ENCODE measurements at regions not wholly inside any gene's neighbourhood (a gene's known extent, or its start where the extent isn't known, plus 50 kb on each side); places are given as distances from the start of the nearest gene placed in this dataset.

DNA sequence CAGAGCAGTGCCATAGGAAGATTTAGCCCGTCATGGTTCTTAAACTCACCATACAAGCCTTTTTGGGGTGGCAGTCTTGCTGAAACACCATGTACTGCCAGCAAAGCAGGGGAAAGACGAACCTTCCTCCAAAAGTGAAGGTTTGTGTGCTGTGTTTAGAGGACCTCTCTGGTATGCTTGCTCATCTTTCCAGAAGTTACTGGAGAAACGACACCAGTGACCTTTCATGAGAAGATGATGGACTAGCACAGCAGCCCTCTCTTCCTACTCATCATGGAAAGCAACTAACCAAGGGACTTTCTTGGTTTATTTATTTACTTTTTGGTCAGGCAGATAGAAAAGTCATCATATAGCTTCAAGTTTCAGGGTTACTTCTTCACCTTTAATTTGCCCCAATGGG lies 247.4 kb downstream of the PTEN start:
- H3K36me3 ChIP-seq: no peaks in the 10 kb centered on the region
- peaks cover 12% of the 10 kb centered on the region for H3K4me1 ChIP-seq
- no peaks in the 10 kb centered on the region for H3K27me3 ChIP-seq
- H3K9me3 ChIP-seq: no peaks in the 10 kb centered on the region
- TF ChIP-seq, protein P1, sequence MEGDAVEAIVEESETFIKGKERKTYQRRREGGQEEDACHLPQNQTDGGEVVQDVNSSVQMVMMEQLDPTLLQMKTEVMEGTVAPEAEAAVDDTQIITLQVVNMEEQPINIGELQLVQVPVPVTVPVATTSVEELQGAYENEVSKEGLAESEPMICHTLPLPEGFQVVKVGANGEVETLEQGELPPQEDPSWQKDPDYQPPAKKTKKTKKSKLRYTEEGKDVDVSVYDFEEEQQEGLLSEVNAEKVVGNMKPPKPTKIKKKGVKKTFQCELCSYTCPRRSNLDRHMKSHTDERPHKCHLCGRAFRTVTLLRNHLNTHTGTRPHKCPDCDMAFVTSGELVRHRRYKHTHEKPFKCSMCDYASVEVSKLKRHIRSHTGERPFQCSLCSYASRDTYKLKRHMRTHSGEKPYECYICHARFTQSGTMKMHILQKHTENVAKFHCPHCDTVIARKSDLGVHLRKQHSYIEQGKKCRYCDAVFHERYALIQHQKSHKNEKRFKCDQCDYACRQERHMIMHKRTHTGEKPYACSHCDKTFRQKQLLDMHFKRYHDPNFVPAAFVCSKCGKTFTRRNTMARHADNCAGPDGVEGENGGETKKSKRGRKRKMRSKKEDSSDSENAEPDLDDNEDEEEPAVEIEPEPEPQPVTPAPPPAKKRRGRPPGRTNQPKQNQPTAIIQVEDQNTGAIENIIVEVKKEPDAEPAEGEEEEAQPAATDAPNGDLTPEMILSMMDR (IDR thresholded peaks at IDR 0.05; ENCODE audit: low read depth, low read length): no peak
- no peak overlapping the region for H3K4me3 ChIP-seq (ENCODE audit: low read depth, low read length)
- DNase-seq: no peak

GRCh38 chr10:88111294-88111693 lies 247.9 kb downstream of the PTEN start:
- Histone ChIP-seq H3K4me3 (ENCODE audit: low read depth, low read length) (no peak overlapping the region), H3K27me3 (no peaks in the 10 kb centered on the region), H3K36me3 (no peaks in the 10 kb centered on the region), H3K9me3 (no peaks in the 10 kb centered on the region), H3K4me1 (peaks cover 12% of the 10 kb centered on the region)
- TF ChIP-seq, protein P1 (IDR thresholded peaks at IDR 0.05; ENCODE audit: low read depth, low read length): no peak
- no peak for DNase-seq

DNA sequence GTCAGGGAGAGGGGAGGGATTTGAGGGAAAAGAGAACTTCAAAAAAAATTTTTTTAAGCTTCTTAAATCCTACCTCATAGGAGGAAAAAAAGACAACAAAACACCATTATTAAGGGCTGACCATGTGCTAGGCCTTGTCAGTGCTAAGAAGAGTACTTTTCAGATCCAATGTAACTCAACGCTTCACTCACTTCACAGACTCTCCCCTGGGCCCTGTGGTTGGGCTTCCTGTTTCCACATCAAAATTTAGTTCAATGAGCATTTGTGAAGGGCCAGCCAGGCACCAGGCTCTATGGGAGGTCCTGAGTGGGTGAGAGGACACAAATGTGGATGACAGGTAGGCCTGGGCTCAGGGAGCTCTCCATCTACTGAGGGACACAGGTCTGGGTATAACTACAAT lies 249.8 kb downstream of the PTEN start:
- no peaks in the 10 kb centered on the region for H3K9me3 ChIP-seq
- TF ChIP-seq, protein P1 (IDR thresholded peaks at IDR 0.05; ENCODE audit: low read depth, low read length): no peak
- H3K36me3 ChIP-seq: no peaks in the 10 kb centered on the region
- no peak overlapping the region for H3K4me3 ChIP-seq (ENCODE audit: low read depth, low read length)
- DNase-seq: no peak
- no peaks in the 10 kb centered on the region for H3K27me3 ChIP-seq
- H3K4me1 ChIP-seq: peaks cover 12% of the 10 kb centered on the region

DNA sequence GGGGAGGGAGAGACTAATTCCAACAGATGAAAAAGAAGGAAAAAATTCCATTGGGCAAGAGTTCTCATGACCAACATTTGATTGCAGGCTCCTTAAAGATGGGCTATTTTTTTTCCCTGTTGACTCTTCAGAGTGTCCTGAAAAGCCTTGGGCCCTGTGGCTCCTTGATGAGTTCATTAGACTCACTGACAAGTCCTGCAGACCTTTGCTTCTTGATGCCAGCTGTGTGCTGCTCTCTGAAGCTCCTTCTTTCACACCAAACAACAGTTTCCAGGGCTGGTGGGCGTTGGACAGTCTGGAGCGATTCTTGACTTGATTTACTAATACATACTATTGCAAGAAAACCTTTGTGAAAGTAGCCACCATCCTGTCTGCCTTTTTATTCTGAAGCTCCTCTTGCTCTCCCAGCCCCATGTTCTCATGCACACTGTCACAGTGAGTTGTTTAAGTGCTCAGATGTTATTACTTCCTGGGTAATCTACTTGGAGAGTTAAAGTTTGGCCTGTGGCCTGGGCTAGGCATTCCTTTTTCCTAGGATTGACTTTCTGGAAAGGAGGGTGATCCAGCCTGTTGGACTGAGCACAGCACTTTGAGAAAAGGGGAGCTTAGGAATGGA lies 250.3 kb downstream of the PTEN start:
- Histone ChIP-seq H3K4me1 (peaks cover 12% of the 10 kb centered on the region), H3K36me3 (no peaks in the 10 kb centered on the region), H3K27me3 (no peaks in the 10 kb centered on the region), H3K9me3 (no peaks in the 10 kb centered on the region), H3K4me3 (ENCODE audit: low read depth, low read length) (no peak overlapping the region)
- TF ChIP-seq, protein P1 (IDR thresholded peaks at IDR 0.05; ENCODE audit: low read depth, low read length): no peak
- no peak for DNase-seq

- no peaks in the 10 kb centered on the region for H3K9me3 ChIP-seq
- H3K36me3 ChIP-seq: no peaks in the 10 kb centered on the region
- H3K4me3 ChIP-seq (ENCODE audit: low read depth, low read length): no peak overlapping the region
- DNase-seq: peak; percentile 59
- H3K27me3 ChIP-seq: no peaks in the 10 kb centered on the region
- peaks cover 12% of the 10 kb centered on the region for H3K4me1 ChIP-seq
- TF ChIP-seq, protein P1 (IDR thresholded peaks at IDR 0.05; ENCODE audit: low read depth, low read length): peak; percentile 81
Measured at GRCh38 chr10:88114368-88114767, 250.9 kb downstream of the PTEN start.

- H3K9me3 ChIP-seq: no peaks in the 10 kb centered on the region
- DNase-seq: no peak
- H3K36me3 ChIP-seq: no peaks in the 10 kb centered on the region
- peaks cover 12% of the 10 kb centered on the region for H3K4me1 ChIP-seq
- no peaks in the 10 kb centered on the region for H3K27me3 ChIP-seq
- H3K4me3 ChIP-seq (ENCODE audit: low read depth, low read length): no peak overlapping the region
- TF ChIP-seq, protein P1 (IDR thresholded peaks at IDR 0.05; ENCODE audit: low read depth, low read length): no peak
Measured at GRCh38 chr10:88115407-88115806, 252.0 kb downstream of the PTEN start.
